OCI-LY1 (cell line): ENCODE measurements at regions not wholly inside any gene's neighbourhood (a gene's known extent, or its start where the extent isn't known, plus 50 kb on each side); places are given as distances from the start of the nearest gene placed in this dataset.

Experiments
- H2AFZ ChIP-seq: fragments of 200-600 bp; sonication (generic), shearing (Covaris generic); 2 replicates; pipeline ENCODE4 v1.6.0; 2014; ENCODE audit warnings: antibody characterized with exemption, mild to moderate bottlenecking, low read length
- H3F3A ChIP-seq: fragments of 200-600 bp; sonication (generic), shearing (Covaris generic); 2 replicates; pipeline ENCODE4 v1.6.0; 2014; ENCODE audit warnings: mild to moderate bottlenecking, antibody characterized with exemption, low read length, moderate library complexity; ENCODE audit not compliant: insufficient read depth
- H3K27ac ChIP-seq: fragments of 200-600 bp; sonication (generic); 2 replicates; pipeline ENCODE4 v1.5.1; 2014; ENCODE audit warnings: low read length, mixed run types, mild to moderate bottlenecking, low read depth; ENCODE audit not compliant: poor library complexity, severe bottlenecking
- H3K27me3 ChIP-seq: fragments of 200-600 bp; sonication (generic); 2 replicates; pipeline ENCODE4 v1.6.0; 2014; ENCODE audit warnings: antibody characterized with exemption, mild to moderate bottlenecking, low read length, moderate library complexity; ENCODE audit not compliant: insufficient read depth
- H3K36me3 ChIP-seq: fragments of 200-600 bp; sonication (generic); 2 replicates; pipeline ENCODE4 v1.6.1; 2014; ENCODE audit warnings: mild to moderate bottlenecking, antibody characterized with exemption, low read length, moderate library complexity, mixed read lengths; ENCODE audit not compliant: insufficient read depth
- H3K4me1 ChIP-seq: fragments of 200-600 bp; sonication (generic); 2 replicates; pipeline ENCODE4 v1.5.1; 2014; ENCODE audit warnings: mild to moderate bottlenecking, low read length, moderate library complexity; ENCODE audit not compliant: insufficient read depth, severe bottlenecking
- H3K4me2 ChIP-seq: fragments of 200-600 bp; sonication (generic), shearing (Covaris generic); 2 replicates; pipeline ENCODE4 v1.6.1; 2014; ENCODE audit warnings: low read length
- H3K4me3 ChIP-seq: fragments of 200-600 bp; sonication (generic); 2 replicates; pipeline ENCODE4 v1.5.1; 2014; ENCODE audit warnings: low read length, low read depth, mild to moderate bottlenecking, mixed read lengths; ENCODE audit not compliant: poor library complexity, severe bottlenecking
- H3K79me2 ChIP-seq: fragments of 200-600 bp; shearing (Covaris generic); 2 replicates; pipeline ENCODE4 v1.6.1; 2016; ENCODE audit warnings: mixed run types, low read length, mixed read lengths; ENCODE audit not compliant: insufficient read depth
- H3K9ac ChIP-seq: fragments of 200-600 bp; sonication (generic), shearing (Covaris generic); 2 replicates; pipeline ENCODE4 v1.6.1; 2014; ENCODE audit warnings: mild to moderate bottlenecking, low read length, mixed read lengths
- H3K9me2 ChIP-seq: fragments of 200-600 bp; sonication (generic), shearing (Covaris generic); 2 replicates; pipeline ENCODE4 v1.6.1; 2014; ENCODE audit warnings: low read depth, mild to moderate bottlenecking, low read length, mixed read lengths
- H3K9me3 ChIP-seq: fragments of 200-600 bp; shearing (Covaris generic); 2 replicates; pipeline ENCODE4 v1.6.1; 2014; ENCODE audit warnings: low read length, mixed read lengths
- H4K20me1 ChIP-seq: fragments of 200-600 bp; sonication (generic), shearing (Covaris generic); 2 replicates; pipeline ENCODE4 v1.6.0; 2016; ENCODE audit warnings: mild to moderate bottlenecking, low read length; ENCODE audit not compliant: insufficient read depth
- CTCF ChIP-seq: fragments of 200-600 bp; sonication (generic), shearing (Covaris generic); IDR thresholded peaks from 2 replicates; pipeline ENCODE4 v1.5.1; 2017; ENCODE audit warnings: mild to moderate bottlenecking, antibody characterized with exemption, low read length, moderate library complexity, mixed read lengths
- EZH2 ChIP-seq: fragments of 200-600 bp; sonication (generic), shearing (Covaris generic); IDR thresholded peaks from 2 replicates; pipeline ENCODE4 v1.8.0; 2017; ENCODE audit warnings: borderline replicate concordance, mixed run types, mild to moderate bottlenecking, antibody characterized with exemption, low read length, moderate library complexity, mixed read lengths

GRCh38 chrX:149198980-149199732, 305.9 kb downstream of the IDS start:
- Histone ChIP-seq H3K27me3 (no peaks in the 10 kb centered on the region), H3K9me3 (no peaks in the 10 kb centered on the region), H2AFZ (no peak overlapping the region), H3K4me2 (no peak overlapping the region), H3K4me1 (no peaks in the 10 kb centered on the region), H3K9ac (no peak overlapping the region), H3K4me3 (no peak overlapping the region), H3K27ac (no peak overlapping the region), H3K79me2 (no peaks in the 10 kb centered on the region), H3K9me2 (no peaks in the 10 kb centered on the region), H4K20me1 (no peaks in the 10 kb centered on the region), H3F3A (no peaks in the 10 kb centered on the region), H3K36me3 (no peaks in the 10 kb centered on the region)
- TF ChIP-seq EZH2 (no peak), CTCF (no peak)

GRCh38 chrX:149185087-149185486, 320.0 kb downstream of the IDS start:
- Histone ChIP-seq H3K9me3 (no peaks in the 10 kb centered on the region), H3K27ac (no peak overlapping the region), H3K27me3 (no peaks in the 10 kb centered on the region), H4K20me1 (no peaks in the 10 kb centered on the region), H3F3A (no peaks in the 10 kb centered on the region), H3K79me2 (no peaks in the 10 kb centered on the region), H2AFZ (no peak overlapping the region), H3K4me1 (no peaks in the 10 kb centered on the region), H3K4me3 (no peak overlapping the region), H3K36me3 (no peaks in the 10 kb centered on the region), H3K4me2 (no peak overlapping the region), H3K9ac (no peak overlapping the region), H3K9me2 (no peaks in the 10 kb centered on the region)
- TF ChIP-seq EZH2 (no peak), CTCF (no peak)

- no peaks in the 10 kb centered on the region for H3K9me3 ChIP-seq
- no peaks in the 10 kb centered on the region for H4K20me1 ChIP-seq
- no peaks in the 10 kb centered on the region for H3K4me1 ChIP-seq
- H3K9me2 ChIP-seq, result no peaks in the 10 kb centered on the region
- TF ChIP-seq CTCF (no peak), EZH2 (no peak)
- no peak overlapping the region for H2AFZ ChIP-seq
- no peaks in the 10 kb centered on the region for H3K36me3 ChIP-seq
- H3K27ac ChIP-seq, result no peak overlapping the region
- no peak overlapping the region for H3K4me3 ChIP-seq
- H3F3A ChIP-seq, result no peaks in the 10 kb centered on the region
- no peaks in the 10 kb centered on the region for H3K27me3 ChIP-seq
- H3K4me2 ChIP-seq, result no peak overlapping the region
- no peaks in the 10 kb centered on the region for H3K79me2 ChIP-seq
- H3K9ac ChIP-seq, result no peak overlapping the region
These were observed 343.5 kb downstream of the IDS start for GRCh38 chrX:149161435-149162088.
